Ishikawa (cell line): ENCODE measurements at regions not wholly inside any gene's neighbourhood (a gene's known extent, or its start where the extent isn't known, plus 50 kb on each side); places are given as distances from the start of the nearest gene placed in this dataset.

Experiments used
- CEBPB ChIP-seq: IDR thresholded peaks from 2 replicates; pipeline ENCODE4 v1.6.1; 2012
- CREB1 ChIP-seq: IDR thresholded peaks from 2 replicates; pipeline ENCODE4 v1.6.1; 2012; ENCODE audit warnings: low read depth
- EGR1 ChIP-seq: IDR thresholded peaks from 2 replicates; pipeline ENCODE4 v1.6.1; 2012
- EP300 ChIP-seq: IDR thresholded peaks from 2 replicates; pipeline ENCODE4 v1.6.1; 2012; ENCODE audit warnings: borderline replicate concordance
- FOXM1 ChIP-seq: IDR thresholded peaks from 2 replicates; pipeline ENCODE4 v1.6.1; 2012; ENCODE audit warnings: low read depth, borderline replicate concordance
- NFIC ChIP-seq: IDR thresholded peaks from 2 replicates; pipeline ENCODE4 v1.6.1; 2012
- RAD21 ChIP-seq: IDR thresholded peaks from 2 replicates; pipeline ENCODE4 v1.6.1; 2012; ENCODE audit warnings: low read depth
- TAF1 ChIP-seq: IDR thresholded peaks from 2 replicates; pipeline ENCODE4 v1.6.1; 2012; ENCODE audit warnings: low read depth, mild to moderate bottlenecking
- TCF12 ChIP-seq: IDR thresholded peaks from 2 replicates; pipeline ENCODE4 v1.6.1; 2012; ENCODE audit warnings: low read depth
- TEAD4 ChIP-seq: IDR thresholded peaks from 2 replicates; pipeline ENCODE4 v1.6.1; 2012
- YY1 ChIP-seq: IDR thresholded peaks from 2 replicates; pipeline ENCODE4 v1.6.1; 2012; ENCODE audit warnings: low read depth
- ZBTB7A ChIP-seq: IDR thresholded peaks from 2 replicates; pipeline ENCODE4 v1.6.1; 2012; ENCODE audit warnings: low read depth
- TF ChIP-seq, protein P1 (sequence below): IDR thresholded peaks from 2 replicates; pipeline ENCODE4 v1.6.1; 2012
- TF ChIP-seq, protein P2 (sequence below): IDR thresholded peaks from 2 replicates; pipeline ENCODE4 v1.6.1; 2012; ENCODE audit warnings: low read depth, mild to moderate bottlenecking
- TF ChIP-seq, protein P3 (sequence below): IDR thresholded peaks from 2 replicates; pipeline ENCODE4 v1.6.1; 2012

DNA sequence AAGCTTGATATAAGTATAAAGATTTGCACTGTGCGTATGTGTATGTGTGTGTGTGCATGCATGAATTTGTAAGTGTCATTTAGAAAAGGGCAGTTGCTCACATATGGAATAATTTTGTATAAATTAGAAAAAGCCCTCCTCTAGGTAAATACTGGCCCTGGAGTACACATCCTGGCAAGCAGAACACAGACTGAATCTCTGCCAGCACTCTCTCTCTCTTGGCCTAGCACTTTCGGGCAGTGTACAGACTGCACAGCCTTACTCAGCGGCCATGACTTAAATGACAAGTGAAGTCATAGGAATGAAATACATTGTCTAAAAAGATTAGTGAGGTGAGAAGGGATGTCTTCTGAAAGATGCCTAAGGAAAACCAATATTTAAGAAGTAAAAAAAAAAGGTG is 214.1 kb downstream of the RDH14 start:
- no peak for TF ChIP-seq TCF12
- no peak for TF ChIP-seq ZBTB7A
- no peak for TF ChIP-seq TEAD4
- TF ChIP-seq RAD21: no peak
- TF ChIP-seq, protein P1, sequence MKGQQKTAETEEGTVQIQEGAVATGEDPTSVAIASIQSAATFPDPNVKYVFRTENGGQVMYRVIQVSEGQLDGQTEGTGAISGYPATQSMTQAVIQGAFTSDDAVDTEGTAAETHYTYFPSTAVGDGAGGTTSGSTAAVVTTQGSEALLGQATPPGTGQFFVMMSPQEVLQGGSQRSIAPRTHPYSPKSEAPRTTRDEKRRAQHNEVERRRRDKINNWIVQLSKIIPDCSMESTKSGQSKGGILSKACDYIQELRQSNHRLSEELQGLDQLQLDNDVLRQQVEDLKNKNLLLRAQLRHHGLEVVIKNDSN: no peak
- TF ChIP-seq EP300: no peak
- no peak for TF ChIP-seq YY1
- TF ChIP-seq, protein P2, sequence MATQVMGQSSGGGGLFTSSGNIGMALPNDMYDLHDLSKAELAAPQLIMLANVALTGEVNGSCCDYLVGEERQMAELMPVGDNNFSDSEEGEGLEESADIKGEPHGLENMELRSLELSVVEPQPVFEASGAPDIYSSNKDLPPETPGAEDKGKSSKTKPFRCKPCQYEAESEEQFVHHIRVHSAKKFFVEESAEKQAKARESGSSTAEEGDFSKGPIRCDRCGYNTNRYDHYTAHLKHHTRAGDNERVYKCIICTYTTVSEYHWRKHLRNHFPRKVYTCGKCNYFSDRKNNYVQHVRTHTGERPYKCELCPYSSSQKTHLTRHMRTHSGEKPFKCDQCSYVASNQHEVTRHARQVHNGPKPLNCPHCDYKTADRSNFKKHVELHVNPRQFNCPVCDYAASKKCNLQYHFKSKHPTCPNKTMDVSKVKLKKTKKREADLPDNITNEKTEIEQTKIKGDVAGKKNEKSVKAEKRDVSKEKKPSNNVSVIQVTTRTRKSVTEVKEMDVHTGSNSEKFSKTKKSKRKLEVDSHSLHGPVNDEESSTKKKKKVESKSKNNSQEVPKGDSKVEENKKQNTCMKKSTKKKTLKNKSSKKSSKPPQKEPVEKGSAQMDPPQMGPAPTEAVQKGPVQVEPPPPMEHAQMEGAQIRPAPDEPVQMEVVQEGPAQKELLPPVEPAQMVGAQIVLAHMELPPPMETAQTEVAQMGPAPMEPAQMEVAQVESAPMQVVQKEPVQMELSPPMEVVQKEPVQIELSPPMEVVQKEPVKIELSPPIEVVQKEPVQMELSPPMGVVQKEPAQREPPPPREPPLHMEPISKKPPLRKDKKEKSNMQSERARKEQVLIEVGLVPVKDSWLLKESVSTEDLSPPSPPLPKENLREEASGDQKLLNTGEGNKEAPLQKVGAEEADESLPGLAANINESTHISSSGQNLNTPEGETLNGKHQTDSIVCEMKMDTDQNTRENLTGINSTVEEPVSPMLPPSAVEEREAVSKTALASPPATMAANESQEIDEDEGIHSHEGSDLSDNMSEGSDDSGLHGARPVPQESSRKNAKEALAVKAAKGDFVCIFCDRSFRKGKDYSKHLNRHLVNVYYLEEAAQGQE: no peak
- no peak for TF ChIP-seq CREB1
- no peak for TF ChIP-seq CEBPB
- TF ChIP-seq, protein P3, sequence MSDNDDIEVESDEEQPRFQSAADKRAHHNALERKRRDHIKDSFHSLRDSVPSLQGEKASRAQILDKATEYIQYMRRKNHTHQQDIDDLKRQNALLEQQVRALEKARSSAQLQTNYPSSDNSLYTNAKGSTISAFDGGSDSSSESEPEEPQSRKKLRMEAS: no peak
- TF ChIP-seq NFIC: no peak
- TF ChIP-seq FOXM1: no peak
- no peak for TF ChIP-seq TAF1
- TF ChIP-seq EGR1: no peak

DNA sequence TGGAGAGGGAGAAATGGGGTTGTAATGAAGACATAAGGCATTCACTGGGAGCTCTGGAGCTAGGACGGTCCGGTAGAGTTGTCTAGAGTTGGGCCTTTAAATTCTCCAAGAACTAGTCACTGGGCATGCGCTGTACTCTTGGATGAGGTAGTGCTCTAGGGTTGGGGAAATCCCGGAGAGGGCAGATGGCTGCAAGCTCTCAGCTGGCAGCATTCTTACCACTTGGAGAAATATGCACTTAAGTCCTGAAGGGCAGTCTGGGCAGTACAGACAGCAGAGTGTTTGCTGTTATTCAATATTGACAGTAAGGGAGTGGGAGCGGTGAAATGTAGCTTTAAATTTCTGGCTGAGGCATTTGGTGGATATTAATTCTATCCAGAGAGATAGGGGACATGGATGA is 214.6 kb downstream of the RDH14 start:
- no peak for TF ChIP-seq CREB1
- TF ChIP-seq TAF1: no peak
- TF ChIP-seq, protein P3: no peak

DNA sequence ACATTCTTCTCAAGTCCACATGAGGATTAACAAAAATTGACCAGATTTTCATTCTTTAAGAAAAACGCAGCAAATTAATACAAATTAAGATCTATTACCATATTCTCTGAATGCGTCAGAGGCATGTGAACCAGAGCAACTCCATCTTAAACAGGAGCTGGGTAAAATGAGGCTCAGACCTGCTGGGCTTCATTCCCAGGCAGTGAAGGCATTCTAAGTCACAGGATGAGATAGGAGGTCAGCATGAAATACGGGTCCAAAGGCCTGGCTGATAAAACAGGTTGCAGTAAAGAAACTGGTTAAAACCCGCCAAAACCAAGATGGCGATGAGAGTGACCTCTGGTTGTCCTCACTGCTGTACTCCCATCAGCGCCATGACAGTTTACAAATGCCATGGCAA is 217.6 kb downstream of the RDH14 start:
- TF ChIP-seq NFIC (no peak), YY1 (no peak), ZBTB7A (no peak), CEBPB (no peak), TEAD4 (no peak), RAD21 (no peak), FOXM1 (no peak), TAF1 (no peak), TCF12 (no peak), CREB1 (no peak), EP300 (no peak)
- TF ChIP-seq, protein P2: no peak
- TF ChIP-seq, protein P1: no peak
- TF ChIP-seq, protein P3: no peak

DNA sequence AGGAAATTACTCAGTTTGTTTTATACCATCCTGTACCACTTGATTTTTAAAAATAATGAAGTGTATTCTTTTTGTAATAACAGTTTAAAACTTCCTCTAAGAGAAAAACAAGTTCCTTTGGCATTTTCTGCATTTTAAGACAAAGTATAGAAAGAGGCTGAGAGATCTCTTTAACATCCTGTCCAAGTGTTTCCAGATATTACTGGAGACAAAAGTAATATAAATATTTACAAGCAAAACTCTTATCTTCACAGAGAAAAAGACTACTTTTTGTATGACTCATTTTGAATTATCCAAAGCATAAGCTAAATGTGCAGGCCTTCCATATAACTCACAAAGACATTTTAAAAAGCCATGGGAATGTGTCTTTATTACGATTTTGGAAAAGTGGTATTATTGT is 221.1 kb downstream of the RDH14 start:
- TF ChIP-seq FOXM1: no peak
- TF ChIP-seq, protein P1: no peak
- no peak for TF ChIP-seq YY1
- TF ChIP-seq EP300: no peak
- no peak for TF ChIP-seq TAF1
- no peak for TF ChIP-seq RAD21
- TF ChIP-seq, protein P3: no peak
- TF ChIP-seq NFIC: no peak
- TF ChIP-seq CREB1: no peak
- TF ChIP-seq, protein P2: no peak
- no peak for TF ChIP-seq TCF12
- TF ChIP-seq TEAD4: no peak
- TF ChIP-seq CEBPB: no peak
- no peak for TF ChIP-seq EGR1
- no peak for TF ChIP-seq ZBTB7A
